ENCODE measurements at regions not wholly inside any gene's neighbourhood (a gene's known extent, or its start where the extent isn't known, plus 50 kb on each side); places are given as distances from the start of the nearest gene placed in this dataset.

- no peak overlapping the region for H2AK9ac ChIP-seq (replicated peaks; ENCODE audit: low read depth, low read length, poor library complexity)
- H2BK15ac ChIP-seq (ENCODE audit: low read depth, low read length): no peak overlapping the region
- peaks cover 13% of the 10 kb centered on the region for H3K27me3 ChIP-seq (ENCODE audit: control insufficient read depth, insufficient read depth, low read length)
- H2BK120ac ChIP-seq (ENCODE audit: low read depth, low read length): no peak overlapping the region
- H3K4me1 ChIP-seq (ENCODE audit: control insufficient read depth, insufficient read depth, low read length): no peaks in the 10 kb centered on the region
- no peak overlapping the region for H3K14ac ChIP-seq (replicated peaks; ENCODE audit: low read depth, low read length)
- no peak overlapping the region for H4K8ac ChIP-seq (ENCODE audit: low read depth in 2 of 2, low read length in 2 of 2)
- H3K56ac ChIP-seq (ENCODE audit: extremely low read depth, insufficient read depth, low read length): no peak overlapping the region
- no peak overlapping the region for H3K27ac ChIP-seq (ENCODE audit: insufficient read depth, low read length)
- H2AK5ac ChIP-seq (ENCODE audit: low read depth, low read length): no peak overlapping the region
- POLR2A ChIA-PET (ENCODE audit: unreplicated experiment): no interaction called here
- H3K23ac ChIP-seq (ENCODE audit: low read depth, low read length): no peak overlapping the region
- no peak for TF ChIP-seq MAZ (IDR thresholded peaks at IDR 0.05; ENCODE audit: borderline replicate concordance, low read depth, low read length)
- TF ChIP-seq RCOR1 (IDR thresholded peaks at IDR 0.05; ENCODE audit: insufficient replicate concordance, low read length): no peak
- TF ChIP-seq NFE2L2 (IDR thresholded peaks at IDR 0.05; ENCODE audit: low read depth, low read length): no peak
- TF ChIP-seq POLR2A (IDR thresholded peaks at IDR 0.05; ENCODE audit: low read depth, low read length): no peak
- TF ChIP-seq RFX5 (IDR thresholded peaks at IDR 0.05; ENCODE audit: low read depth, low read length): no peak
- no peak for TF ChIP-seq CHD1 (IDR thresholded peaks at IDR 0.05; ENCODE audit: low read depth, low read length)
- no peak for TF ChIP-seq RAD21 (IDR thresholded peaks at IDR 0.05; ENCODE audit: low read length)
- no peak for TF ChIP-seq SMC3 (IDR thresholded peaks at IDR 0.05; ENCODE audit: low read depth, low read length)
- TF ChIP-seq MXI1 (IDR thresholded peaks at IDR 0.05; ENCODE audit: borderline replicate concordance, low read depth, low read length): no peak
- no peak for TF ChIP-seq BHLHE40 (IDR thresholded peaks at IDR 0.05; ENCODE audit: low read depth, low read length)
- no peak for TF ChIP-seq CTCF (conservative IDR thresholded peaks at IDR 0.05; ENCODE audit: low read depth, low read length)
- no peak for TF ChIP-seq USF2 (IDR thresholded peaks at IDR 0.05; ENCODE audit: low read depth, low read length)
- no peak for TF ChIP-seq FOS (IDR thresholded peaks at IDR 0.05; ENCODE audit: low read depth, low read length)
- TF ChIP-seq ELK1 (IDR thresholded peaks at IDR 0.05; ENCODE audit: borderline replicate concordance, low read depth, low read length): no peak
- no peak for TF ChIP-seq MAFK (IDR thresholded peaks at IDR 0.05; ENCODE audit: low read depth, low read length)
- no peak for TF ChIP-seq CEBPB (IDR thresholded peaks at IDR 0.05; ENCODE audit: low read depth, low read length)
- H2BK20ac ChIP-seq (ENCODE audit: low read depth, low read length): no peak overlapping the region
- dilution Hi-C loops (cut with HindIII; ENCODE audit: low sequenced_read_pairs, unreplicated experiment) (no loop called here), intact Hi-C loops (cut with micrococcal nuclease) (no loop called here), in situ Hi-C loops (cut with MboI; ENCODE audit: low sequenced_read_pairs) (no loop called here)
- BruUV-seq (replicated peaks): no TSS peak
- no peak overlapping the region for H3K4me2 ChIP-seq (ENCODE audit: low read depth, low read length)
- WGBS, 2 experiments (ENCODE audit: extremely low coverage in 2 of 2, insufficient read length in 1 of 2): 14% methylated on average over 2 of the region's 11 CpGs; no CpG with 5 or more reads in 1 of the 2 experiments
- CTCF ChIA-PET: no interaction called here
- no peak overlapping the region for H3K9ac ChIP-seq (ENCODE audit: low read depth, low read length)
- no peak overlapping the region for H2AFZ ChIP-seq (replicated peaks; ENCODE audit: low read length, poor library complexity)
- H3K4me3 ChIP-seq (ENCODE audit: insufficient read depth, low read depth, low read length): no peak overlapping the region
- no peaks in the 10 kb centered on the region for H3K9me3 ChIP-seq (ENCODE audit: control insufficient read depth, insufficient read depth, low read length)
- no peaks in the 10 kb centered on the region for H3K79me1 ChIP-seq (ENCODE audit: low read depth in 1 of 2, low read length in 2 of 2)
- H4K5ac ChIP-seq (ENCODE audit: low read depth, low read length): no peak overlapping the region
- no peak overlapping the region for H2BK5ac ChIP-seq (ENCODE audit: low read depth, low read length, poor library complexity, severe bottlenecking)
- no peaks in the 10 kb centered on the region for H3K36me3 ChIP-seq (ENCODE audit: control insufficient read depth, insufficient read depth, low read length)
- H4K20me1 ChIP-seq (ENCODE audit: insufficient read depth, low read length): no peaks in the 10 kb centered on the region
- DNase-seq (peak; percentile 6), ATAC-seq (ENCODE audit: low read depth) (no peak)
- no peak overlapping the region for H4K91ac ChIP-seq (ENCODE audit: insufficient read depth, low read depth, low read length)
- H3K4ac ChIP-seq (ENCODE audit: low read depth, low read length): no peak overlapping the region
- no peaks in the 10 kb centered on the region for H3K9me1 ChIP-seq (ENCODE audit: insufficient read depth, low read length)
- H3K18ac ChIP-seq (ENCODE audit: low read depth, low read length): no peak overlapping the region
Measured at GRCh38 chr2:130261970-130262760, 63.9 kb upstream of the TUBA3E start.

All from IMR-90 (cell line).